ENCODE measurements at regions not wholly inside any gene's neighbourhood (a gene's known extent, or its start where the extent isn't known, plus 50 kb on each side); places are given as distances from the start of the nearest gene placed in this dataset.

DNA sequence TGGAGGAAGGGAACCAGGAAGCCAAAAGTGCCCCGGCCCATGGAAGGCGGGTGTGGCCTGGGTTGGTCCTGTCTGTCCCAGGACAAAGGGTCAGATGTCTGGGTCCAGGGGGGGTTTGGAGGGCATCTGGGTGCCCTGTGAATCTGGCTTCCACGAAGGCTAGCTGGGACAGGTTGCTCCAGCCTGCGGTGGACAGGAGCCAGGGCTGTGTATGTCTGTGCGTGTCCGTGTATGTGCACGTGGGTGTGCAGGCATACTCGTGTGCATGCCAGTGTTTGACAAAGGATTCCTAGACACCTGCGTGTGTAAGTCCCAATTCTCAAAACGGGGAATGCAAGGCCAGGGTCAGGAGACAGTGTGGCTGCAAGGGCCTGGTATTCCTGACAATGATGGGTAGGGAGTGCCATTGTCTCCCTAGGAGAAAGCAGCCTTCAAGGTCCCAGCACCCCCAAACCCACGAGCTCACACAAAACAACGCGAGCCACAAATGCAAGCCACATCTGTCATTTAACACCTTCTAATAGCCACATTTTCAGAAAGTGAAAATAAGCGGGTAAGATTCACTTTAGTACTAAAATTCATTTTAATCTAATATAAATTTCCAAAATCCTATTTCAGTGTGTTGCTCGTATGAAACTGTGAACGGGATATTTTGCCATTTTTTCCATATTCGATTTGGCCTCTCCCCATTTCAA lies 78.4 kb upstream of the WNT7B start:
- TF ChIP-seq, protein P1, sequence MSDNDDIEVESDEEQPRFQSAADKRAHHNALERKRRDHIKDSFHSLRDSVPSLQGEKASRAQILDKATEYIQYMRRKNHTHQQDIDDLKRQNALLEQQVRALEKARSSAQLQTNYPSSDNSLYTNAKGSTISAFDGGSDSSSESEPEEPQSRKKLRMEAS (IDR thresholded peaks at IDR 0.05): no peak; the same call in 1 of the 2 replicates
- TF ChIP-seq ZBTB7A (IDR thresholded peaks at IDR 0.05; ENCODE audit: low read depth) (no peak), FOXM1 (IDR thresholded peaks at IDR 0.05; ENCODE audit: borderline replicate concordance, low read depth) (no peak), EP300 (IDR thresholded peaks at IDR 0.05; ENCODE audit: borderline replicate concordance) (no peak; the same call in 1 of the 2 replicates), CEBPB (IDR thresholded peaks at IDR 0.05) (no peak), NFIC (IDR thresholded peaks at IDR 0.05) (no peak), TEAD4 (IDR thresholded peaks at IDR 0.05) (no peak; the same call in 1 of the 2 replicates), TAF1 (IDR thresholded peaks at IDR 0.05; ENCODE audit: low read depth) (no peak), YY1 (IDR thresholded peaks at IDR 0.05; ENCODE audit: low read depth) (no peak), CREB1 (IDR thresholded peaks at IDR 0.05; ENCODE audit: low read depth) (no peak), TCF12 (IDR thresholded peaks at IDR 0.05; ENCODE audit: low read depth) (no peak), EGR1 (IDR thresholded peaks at IDR 0.05) (no peak), RAD21 (IDR thresholded peaks at IDR 0.05; ENCODE audit: low read depth) (no peak)
- TF ChIP-seq, protein P2, sequence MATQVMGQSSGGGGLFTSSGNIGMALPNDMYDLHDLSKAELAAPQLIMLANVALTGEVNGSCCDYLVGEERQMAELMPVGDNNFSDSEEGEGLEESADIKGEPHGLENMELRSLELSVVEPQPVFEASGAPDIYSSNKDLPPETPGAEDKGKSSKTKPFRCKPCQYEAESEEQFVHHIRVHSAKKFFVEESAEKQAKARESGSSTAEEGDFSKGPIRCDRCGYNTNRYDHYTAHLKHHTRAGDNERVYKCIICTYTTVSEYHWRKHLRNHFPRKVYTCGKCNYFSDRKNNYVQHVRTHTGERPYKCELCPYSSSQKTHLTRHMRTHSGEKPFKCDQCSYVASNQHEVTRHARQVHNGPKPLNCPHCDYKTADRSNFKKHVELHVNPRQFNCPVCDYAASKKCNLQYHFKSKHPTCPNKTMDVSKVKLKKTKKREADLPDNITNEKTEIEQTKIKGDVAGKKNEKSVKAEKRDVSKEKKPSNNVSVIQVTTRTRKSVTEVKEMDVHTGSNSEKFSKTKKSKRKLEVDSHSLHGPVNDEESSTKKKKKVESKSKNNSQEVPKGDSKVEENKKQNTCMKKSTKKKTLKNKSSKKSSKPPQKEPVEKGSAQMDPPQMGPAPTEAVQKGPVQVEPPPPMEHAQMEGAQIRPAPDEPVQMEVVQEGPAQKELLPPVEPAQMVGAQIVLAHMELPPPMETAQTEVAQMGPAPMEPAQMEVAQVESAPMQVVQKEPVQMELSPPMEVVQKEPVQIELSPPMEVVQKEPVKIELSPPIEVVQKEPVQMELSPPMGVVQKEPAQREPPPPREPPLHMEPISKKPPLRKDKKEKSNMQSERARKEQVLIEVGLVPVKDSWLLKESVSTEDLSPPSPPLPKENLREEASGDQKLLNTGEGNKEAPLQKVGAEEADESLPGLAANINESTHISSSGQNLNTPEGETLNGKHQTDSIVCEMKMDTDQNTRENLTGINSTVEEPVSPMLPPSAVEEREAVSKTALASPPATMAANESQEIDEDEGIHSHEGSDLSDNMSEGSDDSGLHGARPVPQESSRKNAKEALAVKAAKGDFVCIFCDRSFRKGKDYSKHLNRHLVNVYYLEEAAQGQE (IDR thresholded peaks at IDR 0.05; ENCODE audit: low read depth): no peak
- TF ChIP-seq, protein P3, sequence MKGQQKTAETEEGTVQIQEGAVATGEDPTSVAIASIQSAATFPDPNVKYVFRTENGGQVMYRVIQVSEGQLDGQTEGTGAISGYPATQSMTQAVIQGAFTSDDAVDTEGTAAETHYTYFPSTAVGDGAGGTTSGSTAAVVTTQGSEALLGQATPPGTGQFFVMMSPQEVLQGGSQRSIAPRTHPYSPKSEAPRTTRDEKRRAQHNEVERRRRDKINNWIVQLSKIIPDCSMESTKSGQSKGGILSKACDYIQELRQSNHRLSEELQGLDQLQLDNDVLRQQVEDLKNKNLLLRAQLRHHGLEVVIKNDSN (IDR thresholded peaks at IDR 0.05): no peak

DNA sequence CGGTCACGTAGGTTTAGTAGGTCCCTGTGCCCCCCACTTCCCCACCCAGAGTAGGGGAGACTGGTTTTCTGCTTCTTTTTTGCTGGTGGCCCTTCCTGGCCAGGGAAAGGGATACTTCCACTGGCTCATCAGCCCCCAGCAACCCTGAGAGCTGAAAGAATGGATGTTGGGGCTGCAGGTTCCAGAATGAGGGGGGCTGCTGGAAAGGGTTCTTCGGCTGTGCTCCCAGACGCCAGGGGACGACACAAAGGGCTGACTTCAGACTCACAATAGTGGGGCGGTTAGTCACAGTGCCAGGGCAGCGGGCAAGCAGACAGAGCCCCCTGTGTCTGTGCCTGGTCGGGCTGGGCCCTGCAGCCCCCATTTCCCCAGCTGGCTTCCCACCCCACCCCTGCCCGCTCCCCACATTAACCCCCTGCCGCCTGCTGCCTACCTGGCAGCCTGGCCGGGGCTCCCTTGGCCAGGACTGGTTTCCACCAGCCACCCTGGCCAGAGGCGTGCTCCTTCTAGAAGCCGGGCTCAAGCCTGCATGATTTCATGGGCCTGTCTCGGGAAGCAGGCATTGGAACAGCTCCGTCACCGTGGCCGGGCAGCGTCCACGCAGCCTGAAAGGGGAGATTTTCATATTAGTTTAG lies 79.1 kb upstream of the WNT7B start:
- TF ChIP-seq YY1 (IDR thresholded peaks at IDR 0.05; ENCODE audit: low read depth) (no peak), NFIC (IDR thresholded peaks at IDR 0.05) (no peak), TAF1 (IDR thresholded peaks at IDR 0.05; ENCODE audit: low read depth) (no peak), CREB1 (IDR thresholded peaks at IDR 0.05; ENCODE audit: low read depth) (no peak), ZBTB7A (IDR thresholded peaks at IDR 0.05; ENCODE audit: low read depth) (no peak; the same call in 1 of the 2 replicates), EGR1 (IDR thresholded peaks at IDR 0.05) (no peak), EP300 (IDR thresholded peaks at IDR 0.05; ENCODE audit: borderline replicate concordance) (no peak), TCF12 (IDR thresholded peaks at IDR 0.05; ENCODE audit: low read depth) (no peak; the same call in 1 of the 2 replicates), RAD21 (IDR thresholded peaks at IDR 0.05; ENCODE audit: low read depth) (no peak), TEAD4 (IDR thresholded peaks at IDR 0.05) (no peak), CEBPB (IDR thresholded peaks at IDR 0.05) (no peak), FOXM1 (IDR thresholded peaks at IDR 0.05; ENCODE audit: borderline replicate concordance, low read depth) (no peak)
- TF ChIP-seq, protein P2 (IDR thresholded peaks at IDR 0.05; ENCODE audit: low read depth): no peak
- TF ChIP-seq, protein P1 (IDR thresholded peaks at IDR 0.05): no peak
- TF ChIP-seq, protein P3 (IDR thresholded peaks at IDR 0.05): no peak

DNA sequence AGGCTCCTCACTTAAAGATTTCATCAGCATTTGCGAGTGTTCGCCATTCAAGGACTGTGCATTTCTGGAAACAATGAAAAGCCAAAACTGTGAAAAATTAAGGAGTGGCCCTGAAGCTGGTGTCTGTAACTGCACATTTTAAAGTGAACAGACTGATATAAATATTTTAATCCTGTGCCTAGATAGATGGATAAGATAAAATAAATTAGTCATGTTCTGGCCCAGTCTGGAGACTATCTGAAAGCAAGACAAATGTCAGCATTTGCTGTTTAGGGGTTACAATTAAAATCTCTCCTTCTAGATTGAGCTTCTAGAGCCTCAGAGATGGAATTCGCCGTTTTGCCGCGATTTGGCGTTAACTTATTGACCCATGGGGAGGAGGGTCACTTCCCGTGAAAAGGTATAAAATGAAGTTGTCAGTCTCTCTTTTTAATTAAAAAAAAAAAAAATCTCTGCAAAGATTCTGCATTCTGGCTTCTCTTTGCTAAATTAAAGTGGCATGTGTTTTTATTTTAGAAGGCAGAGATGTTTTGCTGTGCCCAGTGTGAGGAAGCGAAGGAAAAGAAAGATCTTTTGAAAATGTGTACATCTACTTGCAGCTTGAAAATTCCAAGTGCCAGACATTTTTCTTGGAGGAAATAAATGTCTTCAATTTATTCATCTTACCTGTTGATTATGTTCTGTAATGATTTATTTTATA lies 79.7 kb upstream of the WNT7B start:
- TF ChIP-seq, protein P1 (IDR thresholded peaks at IDR 0.05): 0 out of 2 replicates have a peak, but pooled peaks have one; percentile 9
- TF ChIP-seq NFIC (IDR thresholded peaks at IDR 0.05): no peak
- no peak for TF ChIP-seq RAD21 (IDR thresholded peaks at IDR 0.05; ENCODE audit: low read depth)
- no peak for TF ChIP-seq CEBPB (IDR thresholded peaks at IDR 0.05)
- no peak for TF ChIP-seq FOXM1 (IDR thresholded peaks at IDR 0.05; ENCODE audit: borderline replicate concordance, low read depth)

DNA sequence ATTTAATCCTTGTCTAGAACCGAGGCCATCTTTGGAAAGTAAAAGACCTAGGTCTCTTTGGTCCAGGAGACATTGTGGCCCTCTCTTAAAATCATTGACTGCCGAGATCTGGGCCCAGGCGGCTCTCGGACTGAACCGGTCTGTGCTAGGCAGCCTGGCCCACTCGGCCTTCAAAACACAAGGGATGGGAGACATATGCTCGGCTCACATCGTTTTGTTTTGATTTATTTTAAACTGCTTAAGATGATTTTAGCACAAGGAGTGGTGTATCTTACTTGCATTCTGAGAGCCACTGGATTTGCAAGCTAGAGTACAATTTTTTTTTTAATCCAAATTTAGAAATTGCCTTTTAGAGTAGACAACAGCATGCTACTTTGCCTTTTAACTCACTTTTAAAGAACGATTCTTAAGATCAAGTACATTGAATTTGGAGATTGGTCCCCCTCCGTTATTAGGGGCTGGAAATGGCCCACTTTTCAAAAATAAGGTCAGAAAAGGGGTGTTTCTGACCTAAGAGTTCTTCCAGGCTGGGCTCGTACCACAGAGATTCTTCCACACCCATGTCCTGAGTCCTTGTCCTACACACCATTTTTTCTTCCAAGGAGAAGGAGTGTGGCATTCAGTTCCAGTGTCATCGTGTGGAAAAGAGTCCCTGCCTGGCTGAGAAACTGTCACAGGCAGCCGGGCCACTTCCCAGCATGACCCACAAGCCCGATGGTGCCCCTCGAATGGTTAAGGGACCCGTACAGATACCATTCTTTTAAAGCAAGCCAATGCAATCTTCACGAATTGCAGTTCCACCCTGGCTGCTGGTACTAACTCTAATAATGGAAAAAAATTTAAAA lies 80.5 kb upstream of the WNT7B start:
- TF ChIP-seq, protein P2 (IDR thresholded peaks at IDR 0.05; ENCODE audit: low read depth): no peak
- TF ChIP-seq ZBTB7A (IDR thresholded peaks at IDR 0.05; ENCODE audit: low read depth): no peak
- TF ChIP-seq NFIC (IDR thresholded peaks at IDR 0.05): no peak
- TF ChIP-seq YY1 (IDR thresholded peaks at IDR 0.05; ENCODE audit: low read depth): no peak
